IMR-90 (cell line): ENCODE measurements at regions not wholly inside any gene's neighbourhood (a gene's known extent, or its start where the extent isn't known, plus 50 kb on each side); places are given as distances from the start of the nearest gene placed in this dataset.

ENCODE experiments used
- BHLHE40 ChIP-seq: fragments of 150-350 bp; IDR thresholded peaks from 2 replicates; pipeline ENCODE4 v1.6.1; 2016; ENCODE audit warnings: mild to moderate bottlenecking, low read depth, low read length
- CEBPB ChIP-seq: IDR thresholded peaks from 2 replicates; pipeline ENCODE4 v1.6.1; 2012; ENCODE audit warnings: low read depth, low read length, improper control_type of control experiment
- MAFK ChIP-seq: IDR thresholded peaks from 2 replicates; pipeline ENCODE4 v1.6.1; 2012; ENCODE audit warnings: low read depth, low read length, improper control_type of control experiment
- MAZ ChIP-seq: IDR thresholded peaks from 2 replicates; pipeline ENCODE4 v1.6.1; 2012; ENCODE audit warnings: low read depth, mild to moderate bottlenecking, low read length, improper control_type of control experiment, moderate library complexity, borderline replicate concordance
- MXI1 ChIP-seq: IDR thresholded peaks from 2 replicates; pipeline ENCODE4 v1.6.1; 2012; ENCODE audit warnings: low read depth, mild to moderate bottlenecking, low read length, moderate library complexity, borderline replicate concordance
- POLR2A ChIP-seq: IDR thresholded peaks from 2 replicates; pipeline ENCODE4 v1.6.1; 2012; ENCODE audit warnings: mild to moderate bottlenecking, low read depth, low read length
- RAD21 ChIP-seq: IDR thresholded peaks from 2 replicates; pipeline ENCODE4 v1.6.1; 2012; ENCODE audit warnings: low read length, improper control_type of control experiment
- RCOR1 ChIP-seq: IDR thresholded peaks from 2 replicates; pipeline ENCODE4 v1.6.1; 2012; ENCODE audit warnings: mild to moderate bottlenecking, low read length, improper control_type of control experiment; ENCODE audit not compliant: insufficient replicate concordance
- RFX5 ChIP-seq: IDR thresholded peaks from 2 replicates; pipeline ENCODE4 v1.8.0; 2012; ENCODE audit warnings: low read depth, mild to moderate bottlenecking, low read length, moderate library complexity
- TF ChIP-seq, protein P1 (sequence below): conservative IDR thresholded peaks from 2 replicates; pipeline ENCODE4 v1.5.1; 2012; ENCODE audit warnings: mild to moderate bottlenecking, low read depth, low read length, improper control_type of control experiment
- TF ChIP-seq, protein P2 (sequence below): fragments of 150-350 bp; IDR thresholded peaks from 2 replicates; pipeline ENCODE4 v1.6.1; 2017; ENCODE audit warnings: mild to moderate bottlenecking, antibody characterized with exemption, low read length, low read depth
- TF ChIP-seq, protein P3 (sequence below): fragments of 150-350 bp; IDR thresholded peaks from 2 replicates; pipeline ENCODE4 v1.6.1; 2016; ENCODE audit warnings: low read depth, mild to moderate bottlenecking, low read length, moderate library complexity, borderline replicate concordance

DNA sequence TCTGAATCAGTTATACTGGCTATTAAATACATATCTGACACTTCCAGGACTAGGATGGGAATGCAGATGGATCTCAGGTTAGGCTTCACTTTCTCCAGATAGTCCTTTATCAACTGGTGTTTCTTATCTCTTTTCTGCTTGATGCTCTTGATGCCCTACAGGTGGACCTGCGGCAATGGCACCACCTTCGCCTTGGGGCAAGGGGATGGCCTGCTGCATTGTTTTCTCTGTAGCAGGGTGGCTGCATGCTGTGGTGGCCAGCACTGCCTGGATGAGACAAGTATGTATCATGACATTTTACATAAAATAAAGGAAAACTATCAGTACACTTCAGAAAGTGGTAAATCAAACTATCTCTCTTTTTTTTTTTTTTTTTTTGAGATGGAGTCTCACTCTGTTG, 217.7 kb upstream of the ZP4 start:
- no peak for TF ChIP-seq POLR2A
- no peak for TF ChIP-seq RCOR1
- TF ChIP-seq, protein P1, sequence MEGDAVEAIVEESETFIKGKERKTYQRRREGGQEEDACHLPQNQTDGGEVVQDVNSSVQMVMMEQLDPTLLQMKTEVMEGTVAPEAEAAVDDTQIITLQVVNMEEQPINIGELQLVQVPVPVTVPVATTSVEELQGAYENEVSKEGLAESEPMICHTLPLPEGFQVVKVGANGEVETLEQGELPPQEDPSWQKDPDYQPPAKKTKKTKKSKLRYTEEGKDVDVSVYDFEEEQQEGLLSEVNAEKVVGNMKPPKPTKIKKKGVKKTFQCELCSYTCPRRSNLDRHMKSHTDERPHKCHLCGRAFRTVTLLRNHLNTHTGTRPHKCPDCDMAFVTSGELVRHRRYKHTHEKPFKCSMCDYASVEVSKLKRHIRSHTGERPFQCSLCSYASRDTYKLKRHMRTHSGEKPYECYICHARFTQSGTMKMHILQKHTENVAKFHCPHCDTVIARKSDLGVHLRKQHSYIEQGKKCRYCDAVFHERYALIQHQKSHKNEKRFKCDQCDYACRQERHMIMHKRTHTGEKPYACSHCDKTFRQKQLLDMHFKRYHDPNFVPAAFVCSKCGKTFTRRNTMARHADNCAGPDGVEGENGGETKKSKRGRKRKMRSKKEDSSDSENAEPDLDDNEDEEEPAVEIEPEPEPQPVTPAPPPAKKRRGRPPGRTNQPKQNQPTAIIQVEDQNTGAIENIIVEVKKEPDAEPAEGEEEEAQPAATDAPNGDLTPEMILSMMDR: no peak
- no peak for TF ChIP-seq RAD21
- no peak for TF ChIP-seq CEBPB
- TF ChIP-seq RFX5: no peak
- TF ChIP-seq BHLHE40: no peak
- TF ChIP-seq MXI1: no peak
- TF ChIP-seq MAZ: no peak
- no peak for TF ChIP-seq MAFK
- TF ChIP-seq, protein P2, sequence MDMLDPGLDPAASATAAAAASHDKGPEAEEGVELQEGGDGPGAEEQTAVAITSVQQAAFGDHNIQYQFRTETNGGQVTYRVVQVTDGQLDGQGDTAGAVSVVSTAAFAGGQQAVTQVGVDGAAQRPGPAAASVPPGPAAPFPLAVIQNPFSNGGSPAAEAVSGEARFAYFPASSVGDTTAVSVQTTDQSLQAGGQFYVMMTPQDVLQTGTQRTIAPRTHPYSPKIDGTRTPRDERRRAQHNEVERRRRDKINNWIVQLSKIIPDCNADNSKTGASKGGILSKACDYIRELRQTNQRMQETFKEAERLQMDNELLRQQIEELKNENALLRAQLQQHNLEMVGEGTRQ: no peak
- TF ChIP-seq, protein P3, sequence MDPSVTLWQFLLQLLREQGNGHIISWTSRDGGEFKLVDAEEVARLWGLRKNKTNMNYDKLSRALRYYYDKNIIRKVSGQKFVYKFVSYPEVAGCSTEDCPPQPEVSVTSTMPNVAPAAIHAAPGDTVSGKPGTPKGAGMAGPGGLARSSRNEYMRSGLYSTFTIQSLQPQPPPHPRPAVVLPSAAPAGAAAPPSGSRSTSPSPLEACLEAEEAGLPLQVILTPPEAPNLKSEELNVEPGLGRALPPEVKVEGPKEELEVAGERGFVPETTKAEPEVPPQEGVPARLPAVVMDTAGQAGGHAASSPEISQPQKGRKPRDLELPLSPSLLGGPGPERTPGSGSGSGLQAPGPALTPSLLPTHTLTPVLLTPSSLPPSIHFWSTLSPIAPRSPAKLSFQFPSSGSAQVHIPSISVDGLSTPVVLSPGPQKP: no peak
